ENCODE measurements at regions not wholly inside any gene's neighbourhood (a gene's known extent, or its start where the extent isn't known, plus 50 kb on each side); places are given as distances from the start of the nearest gene placed in this dataset.

GRCh38 chr13:63167699-63168337 lies 1752.2 kb upstream of the PCDH20 start:
- in situ Hi-C loops (cut with MboI; ENCODE audit: low sequenced_read_pairs in 4 of 4) (no loop called here), intact Hi-C loops (cut with DNase I; ENCODE audit: low total_unique reads) (no loop called here)
- ATAC-seq (no peak), DNase-seq (no peak)
- TF ChIP-seq POLR2A (IDR thresholded peaks at IDR 0.05) (no peak), CTCF (IDR thresholded peaks at IDR 0.05 in 4 of 5, conservative IDR thresholded peaks at IDR 0.05 in 1 of 5) (no peak)
- Histone ChIP-seq H3K4me3 (no peak overlapping the region), H3K27me3 (no peaks in the 10 kb centered on the region), H3K27ac (no peak overlapping the region), H3K9me3 (no peaks in the 10 kb centered on the region), H3K36me3 (no peaks in the 10 kb centered on the region), H3K4me1 (no peaks in the 10 kb centered on the region)

GRCh38 chr13:63166345-63166744 lies 1750.7 kb upstream of the PCDH20 start:
- Histone ChIP-seq H3K27ac (no peak overlapping the region), H3K4me3 (no peak overlapping the region), H3K27me3 (no peaks in the 10 kb centered on the region), H3K9me3 (no peaks in the 10 kb centered on the region), H3K36me3 (no peaks in the 10 kb centered on the region), H3K4me1 (no peaks in the 10 kb centered on the region)
- in situ Hi-C loops (cut with MboI; ENCODE audit: low sequenced_read_pairs in 4 of 4) (no loop called here), intact Hi-C loops (cut with DNase I; ENCODE audit: low total_unique reads) (no loop called here)
- no peak for ATAC-seq
- TF ChIP-seq POLR2A (IDR thresholded peaks at IDR 0.05) (no peak), CTCF (IDR thresholded peaks at IDR 0.05 in 4 of 5, conservative IDR thresholded peaks at IDR 0.05 in 1 of 5) (no peak)
- no peak for DNase-seq

- H3K4me3 ChIP-seq = no peak overlapping the region
- no peak for TF ChIP-seq POLR2A (IDR thresholded peaks at IDR 0.05)
- no peaks in the 10 kb centered on the region for H3K9me3 ChIP-seq
- no peaks in the 10 kb centered on the region for H3K36me3 ChIP-seq
- ATAC-seq (no peak), DNase-seq (no peak)
- in situ Hi-C loops (cut with MboI; ENCODE audit: low sequenced_read_pairs in 4 of 4) = no loop called here
- H3K4me1 ChIP-seq = no peaks in the 10 kb centered on the region
- H3K27ac ChIP-seq = no peak overlapping the region
- no peaks in the 10 kb centered on the region for H3K27me3 ChIP-seq
- intact Hi-C loops (cut with DNase I; ENCODE audit: low total_unique reads) = no loop called here
Measured at GRCh38 chr13:63163903-63164302, 1748.3 kb upstream of the PCDH20 start.

DNA sequence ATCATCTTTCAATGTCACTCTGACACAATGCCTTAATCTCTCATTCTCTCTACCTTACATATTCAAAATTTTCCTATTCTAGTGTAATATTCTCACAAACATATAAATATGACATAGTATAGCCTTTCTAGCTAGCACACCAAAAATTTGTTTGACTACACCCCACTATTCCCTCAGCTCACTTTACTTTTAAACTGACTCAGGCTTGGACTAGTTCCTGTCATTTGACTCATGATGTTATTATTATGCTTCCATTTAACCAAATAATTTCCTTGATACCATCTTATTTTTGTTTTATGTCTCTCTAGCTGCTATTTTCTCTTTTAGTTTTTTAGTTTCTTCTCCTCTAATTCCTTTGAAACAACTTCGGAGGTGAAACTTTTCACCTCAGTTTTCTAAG lies 1745.6 kb upstream of the PCDH20 start:
- intact Hi-C loops (cut with DNase I; ENCODE audit: low total_unique reads) (no loop called here), in situ Hi-C loops (cut with MboI; ENCODE audit: low sequenced_read_pairs in 4 of 4) (no loop called here)
- TF ChIP-seq CTCF (IDR thresholded peaks at IDR 0.05 in 4 of 5, conservative IDR thresholded peaks at IDR 0.05 in 1 of 5) (no peak), POLR2A (IDR thresholded peaks at IDR 0.05) (no peak)
- DNase-seq (no peak), ATAC-seq (no peak)
- Histone ChIP-seq H3K4me1 (no peaks in the 10 kb centered on the region), H3K27ac (no peak overlapping the region), H3K9me3 (no peaks in the 10 kb centered on the region), H3K36me3 (no peaks in the 10 kb centered on the region), H3K27me3 (no peaks in the 10 kb centered on the region), H3K4me3 (no peak overlapping the region)

DNA sequence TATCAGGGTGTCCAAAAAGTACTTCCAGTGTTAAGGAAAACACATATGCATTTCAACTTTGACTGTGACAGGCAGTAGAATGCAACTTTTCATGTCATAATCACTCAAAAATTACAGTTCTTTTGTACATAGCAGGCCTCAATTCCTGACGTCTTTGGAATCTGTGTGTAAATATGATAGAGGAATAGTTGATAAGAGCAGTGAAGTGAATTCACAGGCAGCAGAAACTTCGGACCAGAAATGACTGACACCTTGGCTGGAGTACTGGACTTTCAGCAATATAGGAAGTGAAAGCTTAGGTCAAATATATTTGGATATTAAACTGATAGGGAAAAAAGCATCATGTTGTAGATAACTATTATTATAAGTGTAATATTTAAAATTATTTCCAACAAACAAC lies 1741.2 kb upstream of the PCDH20 start:
- no peak for TF ChIP-seq CTCF (IDR thresholded peaks at IDR 0.05 in 4 of 5, conservative IDR thresholded peaks at IDR 0.05 in 1 of 5)
- TF ChIP-seq POLR2A (IDR thresholded peaks at IDR 0.05) = no peak
- H3K9me3 ChIP-seq = no peaks in the 10 kb centered on the region
- H3K27ac ChIP-seq = no peak overlapping the region
- DNase-seq (no peak), ATAC-seq (no peak)
- intact Hi-C loops (cut with DNase I; ENCODE audit: low total_unique reads) (no loop called here), in situ Hi-C loops (cut with MboI; ENCODE audit: low sequenced_read_pairs in 4 of 4) (no loop called here)
- H3K4me3 ChIP-seq = no peak overlapping the region
- H3K36me3 ChIP-seq = no peaks in the 10 kb centered on the region
- H3K27me3 ChIP-seq = no peaks in the 10 kb centered on the region
- no peaks in the 10 kb centered on the region for H3K4me1 ChIP-seq

All from gastrocnemius medialis (tissue), 4 donors.